MM.1S (cell line): ENCODE measurements at regions not wholly inside any gene's neighbourhood (a gene's known extent, or its start where the extent isn't known, plus 50 kb on each side); places are given as distances from the start of the nearest gene placed in this dataset.

Experiments
- DNase-seq: peaks from one replicate; pipeline ENCODE4 v3.0.0-alpha.2; 2015
- H2AFZ ChIP-seq: fragments of 300-600 bp; sonication (generic); 2 replicates; pipeline ENCODE4 v1.6.0; 2016; ENCODE audit warnings: antibody characterized with exemption, low read length
- H3F3A ChIP-seq: fragments of 300-600 bp; sonication (generic); 2 replicates; pipeline ENCODE4 v1.6.1; 2016; ENCODE audit warnings: mild to moderate bottlenecking, antibody characterized with exemption, low read length, moderate library complexity, mixed read lengths; ENCODE audit not compliant: insufficient read depth
- H3K27ac ChIP-seq: fragments of 300-600 bp; sonication (generic); 2 replicates; pipeline ENCODE4 v1.5.1; 2016; ENCODE audit warnings: mild to moderate bottlenecking, low read length
- H3K27me3 ChIP-seq: fragments of 300-600 bp; sonication (generic); replicated peaks from 2 replicates; pipeline ENCODE4 v1.6.0; 2016; ENCODE audit warnings: low read length; ENCODE audit not compliant: insufficient read depth
- H3K36me3 ChIP-seq: fragments of 300-600 bp; sonication (generic); replicated peaks from 2 replicates; pipeline ENCODE4 v1.6.1; 2016; ENCODE audit warnings: mild to moderate bottlenecking, low read length, mixed read lengths; ENCODE audit not compliant: insufficient read depth
- H3K4me1 ChIP-seq: fragments of 300-600 bp; sonication (generic); 2 replicates; pipeline ENCODE4 v1.6.1; 2016; ENCODE audit warnings: low read length, mixed read lengths
- H3K4me2 ChIP-seq: fragments of 300-600 bp; sonication (generic); 2 replicates; pipeline ENCODE4 v1.6.0; 2016; ENCODE audit warnings: low read depth, low read length
- H3K4me3 ChIP-seq: fragments of 300-600 bp; sonication (generic); 2 replicates; pipeline ENCODE4 v1.5.1; 2016; ENCODE audit warnings: low read length, mixed read lengths
- H3K79me2 ChIP-seq: fragments of 300-600 bp; sonication (generic); 2 replicates; pipeline ENCODE4 v1.6.1; 2016; ENCODE audit warnings: mixed run types, low read length, mixed read lengths
- H3K9ac ChIP-seq: fragments of 300-600 bp; sonication (generic); 2 replicates; pipeline ENCODE4 v1.6.1; 2016; ENCODE audit warnings: low read length, mixed read lengths
- H3K9me2 ChIP-seq: fragments of 300-600 bp; sonication (generic); replicated peaks from 2 replicates; pipeline ENCODE4 v1.6.1; 2016; ENCODE audit warnings: mild to moderate bottlenecking, low read length, mixed read lengths; ENCODE audit not compliant: insufficient read depth
- H3K9me3 ChIP-seq: fragments of 300-600 bp; sonication (generic); replicated peaks from 2 replicates; pipeline ENCODE4 v1.6.1; 2016; ENCODE audit warnings: mild to moderate bottlenecking, low read length, mixed read lengths; ENCODE audit not compliant: insufficient read depth
- H4K20me1 ChIP-seq: fragments of 300-600 bp; sonication (generic); 2 replicates; pipeline ENCODE4 v1.6.1; 2016; ENCODE audit warnings: mild to moderate bottlenecking, low read length, moderate library complexity, mixed read lengths; ENCODE audit not compliant: insufficient read depth
- CTCF ChIP-seq: fragments of 300-600 bp; sonication (generic); IDR thresholded peaks from 2 replicates; pipeline ENCODE4 v1.5.1; 2016; ENCODE audit warnings: antibody characterized with exemption, low read length, mixed read lengths
- EZH2 ChIP-seq: fragments of 300-600 bp; sonication (generic); optimal IDR thresholded peaks from 2 replicates; pipeline ENCODE3; 2017; ENCODE audit warnings: low read depth, mild to moderate bottlenecking, antibody characterized with exemption, low read length, mixed read lengths
- EZH2phosphoT487 ChIP-seq: fragments of 300-600 bp; sonication (generic); IDR thresholded peaks from 2 replicates; pipeline ENCODE4 v1.6.1; 2018; ENCODE audit warnings: antibody characterized with exemption, low read length

DNA sequence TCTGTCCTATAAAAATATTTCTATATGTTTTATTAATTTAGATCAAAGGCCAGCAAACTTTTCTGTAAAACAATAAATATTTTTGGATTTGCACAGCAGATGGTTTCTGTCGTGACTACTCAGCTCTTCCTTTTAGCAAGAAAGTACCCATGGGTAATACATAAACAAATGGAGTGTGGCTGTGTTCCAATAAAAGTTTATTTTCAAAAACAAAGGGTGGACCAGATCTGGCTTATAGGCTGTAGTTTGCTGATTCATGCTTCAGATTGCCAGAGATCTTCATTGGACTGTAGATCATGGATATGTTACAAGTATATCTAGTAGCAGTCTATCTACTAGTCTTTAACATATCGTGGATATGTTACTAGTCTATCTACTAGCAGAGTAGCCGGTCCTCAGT, 590.5 kb downstream of the CSNK1G3 start:
- Histone ChIP-seq H2AFZ (no peak overlapping the region), H3K27ac (no peak overlapping the region), H3K36me3 (no peaks in the 10 kb centered on the region), H3K9ac (no peak overlapping the region), H3K27me3 (no peaks in the 10 kb centered on the region), H3F3A (no peaks in the 10 kb centered on the region), H3K4me2 (no peak overlapping the region), H3K9me2 (no peaks in the 10 kb centered on the region), H3K4me3 (no peak overlapping the region), H3K4me1 (no peaks in the 10 kb centered on the region), H4K20me1 (no peaks in the 10 kb centered on the region), H3K79me2 (no peaks in the 10 kb centered on the region), H3K9me3 (no peaks in the 10 kb centered on the region)
- DNase-seq = no peak
- TF ChIP-seq EZH2phosphoT487 (no peak), CTCF (no peak), EZH2 (no peak)

- Histone ChIP-seq H3K36me3 (no peaks in the 10 kb centered on the region), H3K9me3 (no peaks in the 10 kb centered on the region), H3K4me3 (no peak overlapping the region), H3F3A (no peaks in the 10 kb centered on the region), H3K9ac (no peak overlapping the region), H3K27me3 (no peaks in the 10 kb centered on the region), H4K20me1 (no peaks in the 10 kb centered on the region), H3K4me1 (no peaks in the 10 kb centered on the region), H3K79me2 (no peaks in the 10 kb centered on the region), H3K27ac (no peak overlapping the region), H3K9me2 (no peaks in the 10 kb centered on the region), H3K4me2 (no peak overlapping the region), H2AFZ (no peak overlapping the region)
- TF ChIP-seq CTCF (no peak), EZH2 (no peak), EZH2phosphoT487 (no peak)
- no peak for DNase-seq
These were observed 581.7 kb downstream of the CSNK1G3 start for GRCh38 chr5:124093658-124094057.

DNA sequence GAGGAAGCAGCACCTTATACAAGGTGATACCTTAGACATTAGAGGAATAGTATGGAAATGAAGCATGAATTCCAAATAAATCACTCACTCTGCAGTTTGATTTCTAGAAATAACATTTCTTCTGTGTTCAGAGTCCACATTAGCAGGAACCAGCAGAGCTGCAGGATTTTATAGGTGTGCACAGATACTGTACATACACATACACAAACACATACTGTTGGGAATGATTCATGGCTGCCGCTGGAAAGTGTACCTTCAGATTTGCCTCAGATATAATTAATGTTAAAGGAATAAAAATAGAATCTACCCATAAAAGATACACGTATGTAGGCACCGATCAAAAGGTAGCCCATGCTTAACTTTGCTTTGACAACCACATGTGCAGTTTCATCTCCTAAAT, 578.1 kb downstream of the CSNK1G3 start:
- Histone ChIP-seq H3K79me2 (no peaks in the 10 kb centered on the region), H3K27me3 (no peaks in the 10 kb centered on the region), H3K36me3 (no peaks in the 10 kb centered on the region), H3K4me2 (no peak overlapping the region), H3K27ac (no peak overlapping the region), H3K9ac (no peak overlapping the region), H3F3A (no peaks in the 10 kb centered on the region), H3K4me1 (no peaks in the 10 kb centered on the region), H3K9me3 (no peaks in the 10 kb centered on the region), H4K20me1 (no peaks in the 10 kb centered on the region), H3K4me3 (no peak overlapping the region), H2AFZ (no peak overlapping the region), H3K9me2 (no peaks in the 10 kb centered on the region)
- TF ChIP-seq CTCF = no peak
- TF ChIP-seq EZH2phosphoT487 = no peak
- no peak for TF ChIP-seq EZH2
- DNase-seq = no peak

- Histone ChIP-seq H3K9me2 (no peaks in the 10 kb centered on the region), H3F3A (no peaks in the 10 kb centered on the region), H3K9ac (no peak overlapping the region), H3K79me2 (no peaks in the 10 kb centered on the region), H3K4me2 (no peak overlapping the region), H3K36me3 (no peaks in the 10 kb centered on the region), H3K27me3 (no peaks in the 10 kb centered on the region), H3K27ac (no peak overlapping the region), H2AFZ (no peak overlapping the region), H4K20me1 (no peaks in the 10 kb centered on the region), H3K4me1 (no peaks in the 10 kb centered on the region), H3K9me3 (no peaks in the 10 kb centered on the region), H3K4me3 (no peak overlapping the region)
- no peak for DNase-seq
- TF ChIP-seq EZH2 (no peak), CTCF (no peak), EZH2phosphoT487 (no peak)
These were observed 577.6 kb downstream of the CSNK1G3 start for GRCh38 chr5:124089578-124089977.
